ENCODE measurements at regions not wholly inside any gene's neighbourhood (a gene's known extent, or its start where the extent isn't known, plus 50 kb on each side); places are given as distances from the start of the nearest gene placed in this dataset.
A peak's percentile ranks its signal among the peaks of the same experiment; 100 is the strongest.

DNA sequence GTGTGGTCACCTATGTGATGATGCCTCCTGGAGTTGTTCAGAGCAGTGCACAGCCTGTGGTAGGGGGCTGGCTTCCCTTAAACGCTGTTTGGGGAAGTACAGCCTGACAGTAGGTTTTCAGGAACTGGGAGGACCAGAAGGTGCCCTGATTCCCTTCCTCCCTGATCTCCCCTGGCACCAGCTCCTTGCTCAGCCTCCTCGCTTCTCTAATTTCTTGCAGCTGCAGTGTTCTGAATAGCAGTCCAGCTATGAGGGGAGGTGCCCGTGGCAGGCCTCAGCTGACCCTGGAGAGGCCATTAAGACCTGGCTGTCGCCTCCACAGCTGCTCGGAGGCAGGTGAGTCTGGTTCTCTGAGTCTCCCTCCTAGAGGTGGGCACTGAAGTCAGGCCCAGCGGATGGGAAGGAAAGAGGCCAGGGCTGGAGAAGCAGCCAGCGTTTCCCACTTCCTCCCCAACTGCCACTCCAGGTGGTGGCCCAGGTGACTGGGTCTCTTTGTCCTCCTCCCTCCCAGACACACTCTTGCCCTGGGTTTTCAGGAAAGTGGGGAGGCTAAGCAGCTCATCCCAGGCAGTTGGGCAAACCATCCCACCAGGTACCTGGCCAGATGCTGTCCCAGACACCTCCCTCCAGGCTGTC, 52.0 kb upstream of the RPL11 start:
- Mint-ChIP-seq H3K4me1 (peaks cover 24 to 38% of the 10 kb centered on the region in 2 donors), H3K4me3 (no peak overlapping the region), H3K9me3 (no peaks in the 10 kb centered on the region), H3K36me3 (no peaks in the 10 kb centered on the region), H3K27ac (no peak overlapping the region), H3K27me3 (no peaks in the 10 kb centered on the region)
- DNase-seq = no peak
- no peak for ATAC-seq (replicated peaks)

DNA sequence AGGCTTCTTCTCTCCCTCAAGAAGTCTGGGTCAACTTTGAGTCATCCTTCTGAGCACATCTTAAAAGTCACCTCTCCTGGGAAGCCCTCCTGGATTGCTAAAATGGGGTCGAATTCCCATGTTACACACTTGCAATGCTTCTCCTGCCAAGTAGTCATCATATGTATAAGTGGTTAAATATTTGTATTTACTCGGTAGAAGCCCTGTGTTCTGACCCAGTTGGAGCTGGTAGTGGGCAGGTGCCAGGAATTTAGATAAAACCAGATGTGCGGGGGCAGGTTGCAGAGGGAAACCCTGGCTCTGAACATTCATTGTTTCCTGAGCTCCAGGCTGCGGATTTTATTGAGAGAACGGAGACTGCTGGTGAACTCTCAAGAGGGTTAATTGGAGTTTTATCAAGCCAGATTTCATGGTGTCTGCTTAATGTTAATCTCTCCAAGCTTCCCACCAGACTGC, 52.8 kb upstream of the RPL11 start:
- Mint-ChIP-seq H3K4me1 (peaks cover 30 to 44% of the 10 kb centered on the region in 2 donors), H3K27ac (no peak overlapping the region), H3K27me3 (no peaks in the 10 kb centered on the region), H3K4me3 (no peak overlapping the region), H3K36me3 (no peaks in the 10 kb centered on the region), H3K9me3 (no peaks in the 10 kb centered on the region)
- ATAC-seq (replicated peaks) (no peak), DNase-seq (no peak)

- ATAC-seq (replicated peaks) = no peak
- DNase-seq = no peak
- Mint-ChIP-seq H3K27ac (no peak overlapping the region), H3K4me1 (peaks cover 31 to 45% of the 10 kb centered on the region in 2 donors), H3K27me3 (no peaks in the 10 kb centered on the region), H3K4me3 (no peak overlapping the region), H3K36me3 (no peaks in the 10 kb centered on the region), H3K9me3 (no peaks in the 10 kb centered on the region)
These were observed 53.4 kb upstream of the RPL11 start for GRCh38 chr1:23638188-23638619.

DNA sequence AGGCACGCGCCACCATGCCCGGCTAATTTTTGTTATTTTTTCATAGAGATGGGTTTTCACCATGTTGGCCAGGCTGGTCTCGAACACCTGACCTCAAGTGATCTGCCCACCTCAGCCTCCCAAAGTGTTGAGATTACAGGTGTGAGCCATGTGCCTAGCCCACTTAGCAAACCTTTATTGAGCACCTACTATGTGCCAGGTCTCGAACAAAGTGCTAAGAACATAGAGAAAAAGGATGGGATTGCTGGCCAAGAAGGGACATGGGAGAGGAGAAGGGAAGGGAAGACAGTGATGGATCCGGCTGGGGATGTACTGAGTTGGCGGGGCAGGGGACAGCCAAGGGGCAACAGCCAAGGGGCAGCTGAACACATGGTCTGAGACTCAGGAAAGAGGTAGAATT, 55.6 kb upstream of the RPL11 start:
- H3K36me3 Mint-ChIP-seq = no peaks in the 10 kb centered on the region
- no peaks in the 10 kb centered on the region for H3K9me3 Mint-ChIP-seq
- no peak for ATAC-seq (replicated peaks)
- no peak for DNase-seq
- H3K4me1 Mint-ChIP-seq = peaks cover 37 to 55% of the 10 kb centered on the region in 2 donors
- H3K27me3 Mint-ChIP-seq = no peaks in the 10 kb centered on the region
- H3K27ac Mint-ChIP-seq = peak overlapping the region; percentile 57
- no peak overlapping the region for H3K4me3 Mint-ChIP-seq

- Mint-ChIP-seq H3K36me3 (no peaks in the 10 kb centered on the region), H3K27me3 (no peaks in the 10 kb centered on the region), H3K9me3 (no peaks in the 10 kb centered on the region), H3K4me3 (peak overlapping the region; percentile 79 to 83), H3K27ac (peak overlapping the region; percentile 94), H3K4me1 (peaks cover 40 to 60% of the 10 kb centered on the region in 2 donors)
- ATAC-seq (replicated peaks) (peak; percentile 75 to 79), DNase-seq (peak; percentile 74)
These were observed 56.6 kb upstream of the RPL11 start for GRCh38 chr1:23634840-23635651.

GRCh38 chr1:23634518-23634839, 57.1 kb upstream of the RPL11 start:
- Mint-ChIP-seq H3K27ac (peak overlapping the region; percentile 94), H3K36me3 (no peaks in the 10 kb centered on the region), H3K27me3 (no peaks in the 10 kb centered on the region), H3K9me3 (no peaks in the 10 kb centered on the region), H3K4me3 (peak overlapping the region; percentile 79 to 83), H3K4me1 (peaks cover 44 to 62% of the 10 kb centered on the region in 2 donors)
- ATAC-seq (replicated peaks) = peak; percentile 5 to 10
- no peak for DNase-seq

GRCh38 chr1:23632479-23633160, 59.0 kb upstream of the RPL11 start:
- ATAC-seq (replicated peaks) = no peak
- Mint-ChIP-seq H3K9me3 (no peaks in the 10 kb centered on the region), H3K27me3 (no peaks in the 10 kb centered on the region), H3K27ac (peak overlapping the region; percentile 56), H3K4me1 (peaks cover 51 to 65% of the 10 kb centered on the region in 2 donors), H3K4me3 (no peak overlapping the region), H3K36me3 (no peaks in the 10 kb centered on the region)
- no peak for DNase-seq

DNA sequence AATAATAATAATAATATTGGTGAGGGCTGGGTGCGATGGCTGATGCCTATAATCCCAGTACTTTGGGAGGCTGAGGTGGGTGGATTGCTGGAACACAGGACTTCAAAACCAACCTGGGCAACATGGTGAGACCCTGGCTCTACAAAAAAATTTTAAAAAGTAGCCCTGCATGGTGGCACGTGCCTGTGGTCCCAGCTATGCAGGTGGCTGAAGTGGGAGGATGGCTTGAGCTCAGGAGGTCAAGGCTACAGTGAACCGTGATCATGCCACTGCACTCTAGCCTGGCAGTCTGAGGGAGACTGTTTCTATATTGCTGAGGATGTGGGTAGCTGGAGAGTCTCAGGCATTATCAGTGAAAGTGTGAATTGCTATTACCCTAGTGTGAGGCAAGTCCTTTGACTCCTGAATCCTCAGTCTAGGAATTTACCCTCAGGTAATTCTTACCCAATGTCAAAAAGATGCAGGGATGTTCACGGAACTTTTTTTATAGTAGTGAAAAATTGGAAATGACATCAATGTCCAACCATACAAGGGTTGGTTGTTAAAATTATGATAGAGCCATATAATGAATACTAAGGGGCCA, 61.8 kb upstream of the RPL11 start:
- peaks cover 5 to 8% of the 10 kb centered on the region in 2 donors for H3K9me3 Mint-ChIP-seq
- no peak overlapping the region for H3K4me3 Mint-ChIP-seq
- DNase-seq (no peak), ATAC-seq (replicated peaks) (no peak)
- peaks cover 3 to 5% of the 10 kb centered on the region in 2 donors for H3K36me3 Mint-ChIP-seq
- H3K4me1 Mint-ChIP-seq = peaks cover 51 to 69% of the 10 kb centered on the region in 2 donors
- H3K27ac Mint-ChIP-seq = peak overlapping the region; percentile 70
- H3K27me3 Mint-ChIP-seq = no peaks in the 10 kb centered on the region

DNA sequence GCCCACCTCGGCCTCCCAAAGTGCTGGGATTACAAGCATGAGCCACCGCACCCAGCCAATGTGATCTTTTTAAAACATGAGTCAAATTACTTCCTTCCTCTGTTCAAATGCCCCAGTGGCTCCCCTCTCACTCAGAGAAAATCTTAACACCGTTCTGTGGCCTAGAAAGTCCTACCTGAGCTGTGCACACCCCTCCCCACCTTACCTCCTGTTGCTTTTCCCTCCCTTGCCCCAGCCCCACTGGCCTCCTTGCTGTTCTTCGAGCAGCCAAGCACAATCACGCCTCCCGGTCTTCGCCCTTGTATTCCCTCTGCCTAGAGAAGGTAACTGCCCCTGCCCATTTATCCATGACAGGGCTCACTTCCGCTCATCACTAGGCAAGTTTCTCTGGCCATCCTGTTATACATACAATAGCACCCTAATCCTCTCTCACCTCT, 62.6 kb upstream of the RPL11 start:
- Mint-ChIP-seq H3K4me1 (peaks cover 49 to 69% of the 10 kb centered on the region in 2 donors), H3K4me3 (peak overlapping the region; percentile 19 to 41)

GRCh38 chr1:23627069-23627735, 64.4 kb upstream of the RPL11 start:
- peak in 1 of 2 donors; percentile 6 for ATAC-seq (replicated peaks)
- peak overlapping the region; percentile 14 to 25 for H3K4me3 Mint-ChIP-seq
- DNase-seq = no peak

More for the DNA sequence above, 62.6 kb upstream of the RPL11 start:
- DNase-seq (peak; percentile 35), ATAC-seq (replicated peaks) (peak; percentile 28 to 31)
- H3K36me3 Mint-ChIP-seq = peaks cover 9 to 11% of the 10 kb centered on the region in 2 donors
- H3K27ac Mint-ChIP-seq = peak overlapping the region; percentile 79
- H3K9me3 Mint-ChIP-seq = peaks cover 10 to 15% of the 10 kb centered on the region in 2 donors
- no peaks in the 10 kb centered on the region for H3K27me3 Mint-ChIP-seq

DNA sequence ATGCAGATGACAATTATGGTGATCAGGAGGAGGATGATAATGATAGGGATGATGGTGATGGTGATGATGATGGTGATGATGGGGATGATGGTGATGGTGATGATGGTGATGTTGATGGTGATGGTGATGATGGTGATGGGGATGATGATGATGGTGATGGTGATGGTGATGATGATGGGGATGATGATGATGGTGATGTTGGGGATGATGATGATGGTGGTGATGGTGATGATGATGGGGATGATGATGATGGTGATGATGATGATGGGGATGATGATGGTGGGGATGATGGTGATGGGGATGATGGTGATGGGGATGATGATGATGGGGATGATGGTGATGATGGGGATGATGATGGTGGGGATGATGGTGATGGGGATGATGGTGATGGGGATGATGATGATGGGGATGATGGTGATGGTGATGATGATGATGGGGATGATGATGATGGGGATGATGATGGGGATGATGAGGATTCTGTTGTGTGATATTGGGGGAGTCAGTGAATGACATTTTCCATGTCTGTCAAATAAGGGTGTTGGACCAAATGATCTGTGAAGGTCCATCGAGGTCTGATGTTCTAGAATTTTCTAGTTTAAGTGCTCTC, 65.6 kb upstream of the RPL11 start:
- Mint-ChIP-seq H3K27me3 (no peaks in the 10 kb centered on the region), H3K36me3 (peaks cover 9 to 11% of the 10 kb centered on the region in 2 donors), H3K4me1 (peaks cover 54 to 86% of the 10 kb centered on the region in 2 donors), H3K9me3 (peaks cover 10 to 15% of the 10 kb centered on the region in 2 donors), H3K4me3 (peak overlapping the region; percentile 6 to 9), H3K27ac (peak overlapping the region; percentile 97)
- no peak for DNase-seq
- ATAC-seq (replicated peaks) = no peak

More at GRCh38 chr1:23627069-23627735, 64.4 kb upstream of the RPL11 start:
- Mint-ChIP-seq H3K9me3 (peaks cover 10 to 15% of the 10 kb centered on the region in 2 donors), H3K27me3 (no peaks in the 10 kb centered on the region), H3K4me1 (peaks cover 52 to 81% of the 10 kb centered on the region in 2 donors), H3K27ac (peak overlapping the region; percentile 84), H3K36me3 (peaks cover 9 to 11% of the 10 kb centered on the region in 2 donors)

DNA sequence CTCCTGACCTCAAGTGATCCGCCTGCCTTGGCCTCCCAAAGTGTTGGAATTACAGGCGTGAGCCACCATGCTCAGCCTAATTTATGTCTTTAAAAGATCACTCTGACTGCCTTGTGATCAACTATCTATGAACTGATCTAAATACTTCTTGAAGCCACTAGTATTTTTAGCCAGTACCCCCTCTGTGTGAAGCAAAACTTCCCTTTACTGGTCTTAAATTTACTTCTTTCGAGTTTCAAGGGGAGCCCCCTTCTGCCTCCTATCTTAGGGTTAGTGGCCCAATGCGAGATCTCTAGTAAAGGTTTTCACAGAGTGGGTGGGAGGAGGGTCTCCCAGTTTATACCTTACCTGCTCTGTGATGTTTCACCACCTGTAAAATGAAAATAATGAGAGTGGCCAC, 66.1 kb upstream of the RPL11 start:
- Mint-ChIP-seq H3K27ac (peak overlapping the region; percentile 97), H3K27me3 (no peaks in the 10 kb centered on the region), H3K4me1 (peaks cover 59 to 89% of the 10 kb centered on the region in 2 donors), H3K4me3 (peak overlapping the region; percentile 6 to 64), H3K9me3 (peaks cover 10 to 15% of the 10 kb centered on the region in 2 donors), H3K36me3 (peaks cover 9 to 11% of the 10 kb centered on the region in 2 donors)
- peak; percentile 58 to 64 for ATAC-seq (replicated peaks)
- peak; percentile 37 for DNase-seq

- DNase-seq (peak; percentile 83), ATAC-seq (replicated peaks) (peak; percentile 76 to 77)
- H3K36me3 Mint-ChIP-seq = peaks cover 9 to 11% of the 10 kb centered on the region in 2 donors
- peaks cover 60 to 89% of the 10 kb centered on the region in 2 donors for H3K4me1 Mint-ChIP-seq
- H3K27me3 Mint-ChIP-seq = no peaks in the 10 kb centered on the region
- peak overlapping the region; percentile 97 for H3K27ac Mint-ChIP-seq
- H3K4me3 Mint-ChIP-seq = peak overlapping the region; percentile 60 to 68
- H3K9me3 Mint-ChIP-seq = peaks cover 10 to 15% of the 10 kb centered on the region in 2 donors
These were observed 65.1 kb upstream of the ID3 start for GRCh38 chr1:23624440-23624839.
